H1 (cell line): ENCODE measurements at regions not wholly inside any gene's neighbourhood (a gene's known extent, or its start where the extent isn't known, plus 50 kb on each side); places are given as distances from the start of the nearest gene placed in this dataset.

ENCODE experiments used
- CTCF ChIA-PET: fragments of 300-600 bp; sonication (Branson Sonifier 250); formaldehyde crosslinking; loops from one replicate; lab custom pipeline; 2021; ENCODE audit not compliant: partially characterized antibody; lab: Charles Lee
- POLR2A ChIA-PET: fragments of 300-600 bp; sonication (Branson Sonifier 250); formaldehyde crosslinking; loops from one replicate; lab custom pipeline; 2021; ENCODE audit warnings: inconsistent platforms; ENCODE audit not compliant: partially characterized antibody; lab: Charles Lee
- DNase-seq, 2 experiments: peaks; one replicate each; pipeline versions ENCODE4 v3.0.0 to v3.0.0-alpha.2; 2010 to 2022; ENCODE audit warnings: low spot score in 2 of 2, low read depth in 1 of 2, mixed read lengths in 1 of 2
- FAIRE-seq: peaks from 2 replicates; lab custom pipeline; 2011; peaks lifted over from hg19 to GRCh38; lab: Jason Lieb, UNC
- H2AFZ ChIP-seq: 2 replicates; pipeline ENCODE4 v1.8.1; 2012; ENCODE audit warnings: low read length, inconsistent platforms
- H2AK5ac ChIP-seq: 2 replicates; pipeline ENCODE4 v1.6.1; 2013; ENCODE audit warnings: low read depth, low read length
- H2BK120ac ChIP-seq: replicated peaks from 2 replicates; pipeline ENCODE3; 2013; ENCODE audit warnings: low read depth, low read length, inconsistent platforms
- H2BK12ac ChIP-seq: 2 replicates; pipeline ENCODE4 v1.6.1; 2013; ENCODE audit warnings: low read depth, low read length
- H2BK15ac ChIP-seq: 2 replicates; pipeline ENCODE4 v1.6.1; 2013; ENCODE audit warnings: low read length
- H2BK20ac ChIP-seq: 2 replicates; pipeline ENCODE4 v1.6.1; 2013; ENCODE audit warnings: low read length
- H2BK5ac ChIP-seq: 2 replicates; pipeline ENCODE4 v1.6.1; 2013; ENCODE audit warnings: low read depth, low read length
- H3K14ac ChIP-seq: 2 replicates; pipeline ENCODE4 v1.6.1; 2013; ENCODE audit warnings: inconsistent platforms; ENCODE audit not compliant: insufficient read length
- H3K18ac ChIP-seq: 2 replicates; pipeline ENCODE4 v1.6.1; 2013; ENCODE audit warnings: low read length; ENCODE audit errors: extremely low read depth
- H3K23ac ChIP-seq: 2 replicates; pipeline ENCODE4 v1.6.1; 2013; ENCODE audit warnings: inconsistent platforms; ENCODE audit not compliant: insufficient read length
- H3K23me2 ChIP-seq: 2 replicates; pipeline ENCODE4 v1.6.1; 2013; ENCODE audit warnings: low read depth, low read length
- H3K27ac ChIP-seq: 2 replicates; pipeline ENCODE4 v1.6.1; 2011; ENCODE audit warnings: low read depth, low read length, inconsistent platforms
- H3K27me3 ChIP-seq, 4 experiments: replicated peaks in 1 of 4; 1 replicate in 1 of 4; 2 replicates in 3 of 4; pipeline versions ENCODE4 v1.6.1 to v1.8.1; 2011 to 2013; ENCODE audit warnings: low read length in 3 of 4, mild to moderate bottlenecking in 3 of 4, inconsistent platforms in 2 of 4, mixed read lengths in 2 of 4, moderate library complexity in 1 of 4; ENCODE audit not compliant: control insufficient read depth in 3 of 4, insufficient read depth in 3 of 4; ENCODE audit errors: extremely low read depth in 1 of 4
- H3K36me3 ChIP-seq, 4 experiments: 2 replicates each; pipeline versions ENCODE4 v1.6.1 to v1.8.1; 2011 to 2013; ENCODE audit warnings: mild to moderate bottlenecking in 4 of 4, low read length in 3 of 4, moderate library complexity in 2 of 4, control low read depth in 1 of 4, inconsistent platforms in 1 of 4; ENCODE audit not compliant: insufficient read depth in 4 of 4, control insufficient read depth in 2 of 4
- H3K4ac ChIP-seq: replicated peaks from 2 replicates; pipeline ENCODE3; 2013; ENCODE audit warnings: low read length, low read depth, mixed read lengths, inconsistent platforms; ENCODE audit not compliant: insufficient read length
- H3K4me1 ChIP-seq, 4 experiments: replicated peaks in 1 of 4; 1 replicate in 1 of 4; 2 replicates in 3 of 4; pipeline versions ENCODE4 v1.6.1 to v1.8.1; 2011 to 2013; ENCODE audit warnings: low read length in 3 of 4, inconsistent platforms in 2 of 4, mixed read lengths in 1 of 4; ENCODE audit not compliant: insufficient read depth in 4 of 4, control insufficient read depth in 3 of 4
- H3K4me2 ChIP-seq, 2 experiments: 2 replicates each; pipeline versions ENCODE4 v1.6.1 to v1.8.1; 2011 to 2013; ENCODE audit warnings: low read depth in 2 of 2, low read length in 2 of 2, control low read depth in 1 of 2, inconsistent platforms in 1 of 2, mild to moderate bottlenecking in 1 of 2; ENCODE audit not compliant: insufficient read depth in 1 of 2
- H3K4me3 ChIP-seq, 4 experiments: fragments of 200-600, 300-600 bp in 1 of 4; sonication (generic), shearing (Covaris generic), sonication (Bioruptor Twin) in 1 of 4; 2 replicates each; pipeline versions ENCODE4 v1.5.1 to v1.8.1; 2011 to 2016; ENCODE audit warnings: low read length in 4 of 4, low read depth in 3 of 4, control low read depth in 2 of 4, inconsistent platforms in 2 of 4, mild to moderate bottlenecking in 2 of 4, mixed read lengths in 1 of 4, moderate library complexity in 1 of 4; ENCODE audit not compliant: insufficient read depth in 2 of 4; ENCODE audit errors: extremely low read depth in 1 of 4
- H3K56ac ChIP-seq: replicated peaks from 2 replicates; pipeline ENCODE3; 2013; ENCODE audit warnings: low read depth, mild to moderate bottlenecking, mixed read lengths, low read length, inconsistent platforms; ENCODE audit not compliant: insufficient read length
- H3K79me1 ChIP-seq: 2 replicates; pipeline ENCODE4 v1.6.1; 2013; ENCODE audit warnings: low read depth, low read length, control low read depth
- H3K79me2 ChIP-seq, 2 experiments: 2 replicates each; pipeline versions ENCODE4 v1.6.1 to v1.8.1; 2012 to 2013; ENCODE audit warnings: low read length in 2 of 2, mild to moderate bottlenecking in 2 of 2, inconsistent platforms in 1 of 2; ENCODE audit not compliant: insufficient read depth in 2 of 2, control insufficient read depth in 1 of 2
- H3K9ac ChIP-seq, 4 experiments: replicated peaks in 1 of 4; 1 replicate in 1 of 4; 2 replicates in 3 of 4; pipeline versions ENCODE4 v1.6.1 to v1.8.1; 2011 to 2013; ENCODE audit warnings: low read depth in 3 of 4, low read length in 3 of 4, control low read depth in 2 of 4, mild to moderate bottlenecking in 2 of 4, moderate library complexity in 2 of 4, inconsistent platforms in 1 of 4; ENCODE audit errors: extremely low read depth in 1 of 4
- H3K9me3 ChIP-seq, 2 experiments: 2 replicates each; pipeline versions ENCODE4 v1.6.1 to v1.8.1; 2012 to 2013; ENCODE audit warnings: mild to moderate bottlenecking in 2 of 2, moderate library complexity in 2 of 2, control low read depth in 1 of 2, inconsistent platforms in 1 of 2, low read depth in 1 of 2, low read length in 1 of 2, mixed read lengths in 1 of 2; ENCODE audit not compliant: insufficient read depth in 2 of 2
- H4K20me1 ChIP-seq, 2 experiments: replicated peaks in 1 of 2; 2 replicates each; pipeline versions ENCODE3 to v1.8.1; 2011 to 2013; ENCODE audit warnings: inconsistent platforms in 2 of 2, low read length in 2 of 2, mild to moderate bottlenecking in 1 of 2; ENCODE audit not compliant: insufficient read depth in 2 of 2, control insufficient read depth in 1 of 2
- H4K5ac ChIP-seq: 2 replicates; pipeline ENCODE4 v1.6.1; 2013; ENCODE audit warnings: low read length, low read depth, mixed read lengths, inconsistent platforms; ENCODE audit not compliant: insufficient read length
- H4K8ac ChIP-seq: 2 replicates; pipeline ENCODE4 v1.8.0; 2013; ENCODE audit warnings: mild to moderate bottlenecking, moderate library complexity, low read length, inconsistent platforms; ENCODE audit not compliant: insufficient read depth; ENCODE audit errors: extremely low read depth
- H4K91ac ChIP-seq: replicated peaks from 2 replicates; pipeline ENCODE3; 2013; ENCODE audit warnings: low read length, mixed read lengths, inconsistent platforms; ENCODE audit not compliant: insufficient read length
- CEBPB ChIP-seq: IDR thresholded peaks from 2 replicates; pipeline ENCODE4 v1.6.1; 2012; ENCODE audit warnings: low read depth, low read length
- MAFK ChIP-seq: IDR thresholded peaks from 2 replicates; pipeline ENCODE4 v1.6.1; 2012; ENCODE audit warnings: low read depth, mild to moderate bottlenecking, improper control_type of control experiment, low read length
- RXRA ChIP-seq: IDR thresholded peaks from 2 replicates; pipeline ENCODE4 v1.6.1; 2011; ENCODE audit warnings: low read depth, mild to moderate bottlenecking, low read length, moderate library complexity; ENCODE audit not compliant: insufficient read depth
- SIX5 ChIP-seq: IDR thresholded peaks from 2 replicates; pipeline ENCODE4 v1.6.1; 2011; ENCODE audit warnings: mild to moderate bottlenecking, low read depth, low read length
- TAF7 ChIP-seq: optimal IDR thresholded peaks from 2 replicates; pipeline ENCODE3; 2011; ENCODE audit warnings: low read depth, mild to moderate bottlenecking, inconsistent platforms, low read length, moderate library complexity, borderline replicate concordance
- TEAD4 ChIP-seq: IDR thresholded peaks from 2 replicates; pipeline ENCODE4 v1.6.1; 2012; ENCODE audit warnings: low read depth, low read length, inconsistent platforms, mixed read lengths
- YY1 ChIP-seq: IDR thresholded peaks from 2 replicates; pipeline ENCODE4 v1.6.1; 2011; ENCODE audit warnings: low read depth, mild to moderate bottlenecking, low read length
- WGBS, 2 experiments: shearing (Covaris generic) in 1 of 2; methylation state at CpG; one replicate each; pipeline versions ENCODE4 v1.1.6 to v1.1.7; 2013 to 2015; ENCODE audit warnings: low lambda C conversion rate in 2 of 2, mixed read lengths in 2 of 2, inconsistent platforms in 1 of 2, low coverage in 1 of 2, missing lambda C conversion rate in 1 of 2; ENCODE audit not compliant: insufficient replicate concordance in 2 of 2, insufficient coverage in 1 of 2, insufficient read length in 1 of 2; ENCODE audit errors: extremely low coverage in 1 of 2, missing lambda C conversion rate in 1 of 2; 5-methylcytosine and 5-hydroxymethylcytosine counted together

GRCh38 chr14:104446611-104447010, 133.0 kb upstream of the C14orf180 start:
- Histone ChIP-seq H2BK120ac (no peak overlapping the region), H3K14ac (no peak overlapping the region), H3K79me1 (no peaks in the 10 kb centered on the region), H3K4me1 (peaks cover 0 to 13% (median 9%) of the 10 kb centered on the region in 4 experiments; a peak in 6 of 7 replicates), H4K8ac (no peak overlapping the region), H3K56ac (no peak overlapping the region), H3K79me2 (no peaks in the 10 kb centered on the region), H2BK12ac (no peak overlapping the region), H3K23ac (no peak overlapping the region), H3K27me3 (no peaks in the 10 kb centered on the region; a peak in 1 of 7 replicates), H3K36me3 (no peaks in the 10 kb centered on the region), H4K20me1 (peaks cover 0 to 3% of the 10 kb centered on the region in 2 experiments), H3K9me3 (peaks cover 0 to 4% of the 10 kb centered on the region in 2 experiments; a peak in 1 of 4 replicates), H3K4me3 (no peak overlapping the region), H2AK5ac (no peak overlapping the region), H2BK5ac (no peak overlapping the region), H4K5ac (no peak overlapping the region), H3K4ac (no peak overlapping the region), H2AFZ (no peak overlapping the region), H2BK15ac (no peak overlapping the region), H3K18ac (no peak overlapping the region), H3K4me2 (no peak overlapping the region), H3K23me2 (peaks cover 6% of the 10 kb centered on the region; the same call in 1 of the 2 replicates), H2BK20ac (no peak overlapping the region), H4K91ac (no peak overlapping the region), H3K27ac (no peak overlapping the region), H3K9ac (no peak overlapping the region)
- FAIRE-seq (no peak), DNase-seq (no peak)
- POLR2A ChIA-PET = no interaction called here
- CTCF ChIA-PET = interaction anchor here (1.6 to 3.3 kb wide), 2 partner anchors 9 to 27 kb away, joined by 8 to 11 read pairs; no protein-coding TSS in a partner anchor
- 91% methylated on average over 6 of the region's 6 CpGs; no CpG with 5 or more reads in 1 of the 2 experiments for WGBS, 2 experiments
- TF ChIP-seq TAF7 (no peak), RXRA (no peak), MAFK (no peak), SIX5 (no peak), TEAD4 (no peak), CEBPB (no peak), YY1 (no peak)
